ENCODE measurements at regions not wholly inside any gene's neighbourhood (a gene's known extent, or its start where the extent isn't known, plus 50 kb on each side); places are given as distances from the start of the nearest gene placed in this dataset.

DNA sequence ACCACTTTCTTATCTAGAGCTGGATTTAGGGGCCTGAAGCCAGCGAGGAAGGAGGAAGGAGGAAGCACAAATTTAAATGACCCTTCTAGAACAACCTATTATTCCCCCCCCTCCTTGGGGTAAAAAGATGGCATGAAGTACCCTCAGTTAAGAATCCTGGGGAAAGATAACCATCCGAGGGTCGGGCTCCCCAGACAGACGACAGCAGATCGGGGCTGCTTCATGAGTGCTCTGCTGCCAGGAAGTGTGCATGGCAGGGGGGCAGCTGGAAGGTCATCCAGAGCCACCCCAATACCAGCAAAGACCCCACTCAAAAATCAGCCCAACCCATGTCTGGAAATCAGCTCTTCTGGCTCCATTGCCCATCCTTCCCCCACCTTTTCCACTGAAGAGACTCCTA is 207.5 kb downstream of the CTTN start:
- TF ChIP-seq, protein P1, sequence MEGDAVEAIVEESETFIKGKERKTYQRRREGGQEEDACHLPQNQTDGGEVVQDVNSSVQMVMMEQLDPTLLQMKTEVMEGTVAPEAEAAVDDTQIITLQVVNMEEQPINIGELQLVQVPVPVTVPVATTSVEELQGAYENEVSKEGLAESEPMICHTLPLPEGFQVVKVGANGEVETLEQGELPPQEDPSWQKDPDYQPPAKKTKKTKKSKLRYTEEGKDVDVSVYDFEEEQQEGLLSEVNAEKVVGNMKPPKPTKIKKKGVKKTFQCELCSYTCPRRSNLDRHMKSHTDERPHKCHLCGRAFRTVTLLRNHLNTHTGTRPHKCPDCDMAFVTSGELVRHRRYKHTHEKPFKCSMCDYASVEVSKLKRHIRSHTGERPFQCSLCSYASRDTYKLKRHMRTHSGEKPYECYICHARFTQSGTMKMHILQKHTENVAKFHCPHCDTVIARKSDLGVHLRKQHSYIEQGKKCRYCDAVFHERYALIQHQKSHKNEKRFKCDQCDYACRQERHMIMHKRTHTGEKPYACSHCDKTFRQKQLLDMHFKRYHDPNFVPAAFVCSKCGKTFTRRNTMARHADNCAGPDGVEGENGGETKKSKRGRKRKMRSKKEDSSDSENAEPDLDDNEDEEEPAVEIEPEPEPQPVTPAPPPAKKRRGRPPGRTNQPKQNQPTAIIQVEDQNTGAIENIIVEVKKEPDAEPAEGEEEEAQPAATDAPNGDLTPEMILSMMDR (IDR thresholded peaks at IDR 0.05; ENCODE audit: low read depth, low read length): no peak
- TF ChIP-seq, protein P2, sequence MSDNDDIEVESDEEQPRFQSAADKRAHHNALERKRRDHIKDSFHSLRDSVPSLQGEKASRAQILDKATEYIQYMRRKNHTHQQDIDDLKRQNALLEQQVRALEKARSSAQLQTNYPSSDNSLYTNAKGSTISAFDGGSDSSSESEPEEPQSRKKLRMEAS (IDR thresholded peaks at IDR 0.05; ENCODE audit: low read depth, low read length): no peak
- no peak for TF ChIP-seq MYC (IDR thresholded peaks at IDR 0.05; ENCODE audit: low read depth, low read length)
- TF ChIP-seq POLR2A (IDR thresholded peaks at IDR 0.05; ENCODE audit: extremely low read depth, insufficient read length): no peak
- no peak for DNase-seq (ENCODE audit: low read depth)
- no peak overlapping the region for H3K4me3 ChIP-seq (ENCODE audit: low read depth, low read length)

DNA sequence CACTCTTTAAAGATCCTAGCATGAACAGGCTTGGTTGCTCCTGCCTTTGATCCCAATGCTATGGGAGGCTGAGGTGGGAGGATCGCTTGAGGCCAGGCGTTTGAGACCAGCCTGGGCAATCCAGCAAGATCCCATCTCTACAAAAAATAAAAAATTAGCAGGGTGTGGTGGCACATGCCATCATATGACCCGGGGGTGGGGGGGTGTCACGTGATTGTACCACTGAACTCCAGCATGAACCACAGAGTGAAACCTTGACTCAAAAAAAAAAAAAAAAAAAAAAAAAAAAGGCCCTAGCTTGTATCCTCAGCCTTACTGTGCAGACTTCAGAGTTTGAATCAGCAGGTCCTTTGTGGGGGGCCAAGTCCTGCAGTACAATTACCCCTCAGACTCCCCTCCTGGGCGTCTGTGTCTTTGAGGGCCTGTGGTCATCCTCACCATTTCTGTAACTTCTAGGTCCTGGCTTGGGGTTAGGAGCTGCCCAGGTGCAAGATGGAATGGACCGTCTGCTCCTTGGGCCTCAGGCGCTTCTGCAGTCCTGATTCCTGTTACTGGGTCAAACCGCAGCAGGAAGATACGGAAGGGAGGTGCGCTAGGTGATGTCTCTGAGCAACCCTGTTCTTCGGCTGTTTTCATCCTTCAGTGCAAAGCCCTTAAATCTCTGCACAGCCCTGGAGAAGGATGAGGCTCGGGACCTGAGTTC is 208.1 kb downstream of the CTTN start:
- TF ChIP-seq POLR2A (IDR thresholded peaks at IDR 0.05; ENCODE audit: extremely low read depth, insufficient read length) (no peak), MYC (IDR thresholded peaks at IDR 0.05; ENCODE audit: low read depth, low read length) (no peak)
- TF ChIP-seq, protein P1 (IDR thresholded peaks at IDR 0.05; ENCODE audit: low read depth, low read length): no peak
- TF ChIP-seq, protein P2 (IDR thresholded peaks at IDR 0.05; ENCODE audit: low read depth, low read length): no peak
- DNase-seq (ENCODE audit: low read depth): no peak
- H3K4me3 ChIP-seq (ENCODE audit: low read depth, low read length): no peak overlapping the region

DNA sequence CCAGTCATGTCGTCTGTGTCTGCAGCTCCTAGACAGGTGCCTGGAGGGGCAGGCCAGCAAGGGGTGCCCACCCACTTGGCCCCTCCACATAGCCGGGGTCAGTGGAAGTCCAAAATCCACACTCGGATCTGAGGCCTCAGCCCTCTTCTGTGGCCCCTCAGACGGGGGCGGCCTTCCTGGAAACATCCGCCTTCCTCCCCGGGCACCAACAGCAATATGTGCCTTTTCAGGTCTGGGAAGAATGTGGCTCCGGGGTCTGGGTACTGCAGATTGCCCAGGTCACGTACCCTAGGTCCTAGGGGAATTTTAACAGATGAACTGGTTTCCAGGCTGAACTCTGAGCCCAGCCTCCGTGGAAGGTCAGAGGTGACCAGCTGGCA is 208.6 kb downstream of the CTTN start:
- H3K4me3 ChIP-seq (ENCODE audit: low read depth, low read length): no peak overlapping the region
- TF ChIP-seq, protein P2 (IDR thresholded peaks at IDR 0.05; ENCODE audit: low read depth, low read length): no peak
- TF ChIP-seq POLR2A (IDR thresholded peaks at IDR 0.05; ENCODE audit: extremely low read depth, insufficient read length): no peak
- TF ChIP-seq MYC (IDR thresholded peaks at IDR 0.05; ENCODE audit: low read depth, low read length): no peak
- TF ChIP-seq, protein P1 (IDR thresholded peaks at IDR 0.05; ENCODE audit: low read depth, low read length): no peak
- DNase-seq (ENCODE audit: low read depth): no peak

DNA sequence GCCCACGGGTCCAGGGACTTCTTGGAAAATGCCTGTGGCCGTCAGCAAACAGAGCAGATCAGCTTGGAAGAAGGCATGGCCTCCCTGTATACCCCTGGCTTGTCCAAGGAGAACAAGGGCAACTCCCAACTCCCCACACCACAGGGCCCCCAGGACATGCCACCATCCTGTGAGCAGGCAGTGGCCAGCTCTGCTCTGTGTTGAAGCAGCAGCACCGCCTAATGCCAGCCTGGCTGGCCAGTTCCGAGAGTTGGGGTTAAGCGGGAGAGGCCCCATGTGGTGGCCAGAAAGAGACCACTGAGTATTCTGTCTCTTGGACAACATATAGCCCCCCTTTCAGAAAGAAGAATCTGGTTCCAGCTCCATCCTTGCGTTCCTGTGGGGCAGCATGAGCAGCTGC is 209.2 kb downstream of the CTTN start:
- no peak for DNase-seq (ENCODE audit: low read depth)
- TF ChIP-seq, protein P2 (IDR thresholded peaks at IDR 0.05; ENCODE audit: low read depth, low read length): no peak
- TF ChIP-seq, protein P1 (IDR thresholded peaks at IDR 0.05; ENCODE audit: low read depth, low read length): no peak
- no peak for TF ChIP-seq MYC (IDR thresholded peaks at IDR 0.05; ENCODE audit: low read depth, low read length)
- no peak for TF ChIP-seq POLR2A (IDR thresholded peaks at IDR 0.05; ENCODE audit: extremely low read depth, insufficient read length)
- no peak overlapping the region for H3K4me3 ChIP-seq (ENCODE audit: low read depth, low read length)

DNA sequence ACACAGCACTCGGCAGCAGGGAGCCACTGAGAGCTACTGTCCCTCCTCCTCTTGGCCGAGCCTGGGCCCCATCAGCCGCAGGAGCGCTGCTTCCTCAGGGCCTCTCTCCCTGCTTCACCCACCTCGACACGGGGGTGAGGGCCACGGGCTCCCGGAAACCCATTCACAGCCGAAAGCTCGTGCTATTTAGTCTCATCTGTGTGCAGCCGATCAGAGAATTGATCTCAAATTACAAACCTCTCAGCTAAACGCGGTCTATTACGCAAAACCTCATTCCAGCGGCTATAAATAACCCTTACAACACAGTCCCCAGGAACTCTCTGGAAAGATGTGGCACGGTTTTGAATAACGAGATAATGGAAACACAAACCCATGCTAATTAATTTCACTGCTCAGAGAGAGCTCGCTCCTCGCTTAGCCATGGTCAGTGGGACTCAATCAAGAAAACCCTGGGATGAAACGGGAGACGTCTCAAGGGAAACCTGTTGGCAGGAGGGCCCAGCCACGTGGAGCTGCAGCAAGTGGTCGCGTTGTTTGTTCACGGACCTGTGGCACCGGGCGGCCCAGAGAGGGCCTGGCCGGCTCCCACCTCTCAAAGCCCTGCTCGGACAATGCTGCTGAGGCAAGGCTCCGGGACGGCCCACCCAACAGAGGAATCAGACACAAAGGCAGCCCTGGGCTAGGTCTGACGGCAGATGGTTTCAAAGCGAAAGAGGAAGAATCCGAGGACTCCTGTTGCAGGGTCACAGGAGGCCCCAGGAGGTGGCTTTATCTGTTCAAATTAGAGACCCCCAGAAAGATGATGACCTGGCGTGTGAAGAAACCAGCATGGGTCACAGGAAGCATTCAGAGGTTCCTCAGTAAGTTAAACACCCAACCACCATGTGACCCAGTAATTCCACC is 210.5 kb downstream of the CTTN start:
- peak; percentile 63 for DNase-seq (ENCODE audit: low read depth)
- TF ChIP-seq POLR2A (IDR thresholded peaks at IDR 0.05; ENCODE audit: extremely low read depth, insufficient read length) (no peak), MYC (IDR thresholded peaks at IDR 0.05; ENCODE audit: low read depth, low read length) (no peak)
- TF ChIP-seq, protein P1 (IDR thresholded peaks at IDR 0.05; ENCODE audit: low read depth, low read length): no peak
- TF ChIP-seq, protein P2 (IDR thresholded peaks at IDR 0.05; ENCODE audit: low read depth, low read length): no peak
- H3K4me3 ChIP-seq (ENCODE audit: low read depth, low read length): no peak overlapping the region

Data from NB4 (cell line).